ENCODE measurements at regions not wholly inside any gene's neighbourhood (a gene's known extent, or its start where the extent isn't known, plus 50 kb on each side); places are given as distances from the start of the nearest gene placed in this dataset.

- DNase-seq, result no peak
These were observed 417.7 kb downstream of the TAF11L14 start for GRCh38 chr5:18051953-18052352.

GRCh38 chr5:18052569-18052968 is 418.3 kb downstream of the TAF11L14 start:
- no peak for DNase-seq

- DNase-seq, result no peak
These were observed 423.5 kb downstream of the TAF11L14 start for GRCh38 chr5:18057725-18058124.

- DNase-seq, result no peak
These were observed 433.4 kb downstream of the TAF11L14 start for GRCh38 chr5:18067615-18068014.

GRCh38 chr5:18068826-18069225 is 434.6 kb downstream of the TAF11L14 start:
- DNase-seq, result no peak

GRCh38 chr5:18069790-18070189 is 435.5 kb downstream of the TAF11L14 start:
- DNase-seq, result no peak

GRCh38 chr5:18072600-18072999 is 438.3 kb downstream of the TAF11L14 start:
- no peak for DNase-seq

- DNase-seq, result no peak
These were observed 440.7 kb downstream of the TAF11L14 start for GRCh38 chr5:18074961-18075360.

GRCh38 chr5:18078157-18078556 is 443.9 kb downstream of the TAF11L14 start:
- DNase-seq, result no peak

GRCh38 chr5:18079831-18080230 is 445.6 kb downstream of the TAF11L14 start:
- no peak for DNase-seq

GRCh38 chr5:18088020-18088579 is 453.8 kb downstream of the TAF11L14 start:
- no peak for DNase-seq

GRCh38 chr5:18090177-18090576 is 455.9 kb downstream of the TAF11L14 start:
- DNase-seq, result no peak

- peak; percentile 6 for DNase-seq
These were observed 456.9 kb downstream of the TAF11L14 start for GRCh38 chr5:18091142-18091541.

- no peak for DNase-seq
These were observed 457.5 kb downstream of the TAF11L14 start for GRCh38 chr5:18091758-18092157.

- no peak for DNase-seq
These were observed 460.8 kb downstream of the TAF11L14 start for GRCh38 chr5:18095061-18095460.

GRCh38 chr5:18097817-18098216 is 463.6 kb downstream of the TAF11L14 start:
- DNase-seq, result no peak

GRCh38 chr5:18098691-18099090 is 464.4 kb downstream of the TAF11L14 start:
- no peak for DNase-seq

GRCh38 chr5:18099261-18099660 is 465.0 kb downstream of the TAF11L14 start:
- no peak for DNase-seq

- DNase-seq, result no peak
These were observed 467.3 kb downstream of the TAF11L14 start for GRCh38 chr5:18101532-18101931.

GRCh38 chr5:18102733-18103132 is 468.5 kb downstream of the TAF11L14 start:
- DNase-seq, result no peak

- DNase-seq, result no peak
These were observed 471.2 kb downstream of the TAF11L14 start for GRCh38 chr5:18105449-18105848.

GRCh38 chr5:18111906-18112465 is 477.7 kb downstream of the TAF11L14 start:
- no peak for DNase-seq

- peak; percentile 11 for DNase-seq
These were observed 479.5 kb downstream of the TAF11L14 start for GRCh38 chr5:18113721-18114120.

- no peak for DNase-seq
These were observed 480.0 kb downstream of the TAF11L14 start for GRCh38 chr5:18114151-18114757.

GRCh38 chr5:18117968-18118367 is 483.7 kb downstream of the TAF11L14 start:
- no peak for DNase-seq

Data from GDM1 (cell line).